PFSK-1 (cell line): ENCODE measurements at regions not wholly inside any gene's neighbourhood (a gene's known extent, or its start where the extent isn't known, plus 50 kb on each side); places are given as distances from the start of the nearest gene placed in this dataset.

Experiments
- FOXP2 ChIP-seq: optimal IDR thresholded peaks from 2 replicates; pipeline ENCODE3; 2011; ENCODE audit warnings: borderline replicate concordance, control low read depth, inconsistent platforms; ENCODE audit not compliant: insufficient read depth; ENCODE audit errors: extremely low read length, extremely low read depth
- POLR2AphosphoS5 ChIP-seq: IDR thresholded peaks from 2 replicates; pipeline ENCODE4 v1.6.1; 2012; ENCODE audit warnings: low read depth, mild to moderate bottlenecking, control low read depth, low read length, moderate library complexity
- SIN3A ChIP-seq: IDR thresholded peaks from 2 replicates; pipeline ENCODE4 v1.6.1; 2012; ENCODE audit warnings: mild to moderate bottlenecking, low read length, moderate library complexity, borderline replicate concordance; ENCODE audit not compliant: insufficient read depth
- TAF1 ChIP-seq: IDR thresholded peaks from 2 replicates; pipeline ENCODE4 v1.6.1; 2012; ENCODE audit warnings: low read length, control low read depth, borderline replicate concordance; ENCODE audit not compliant: insufficient read depth
- TF ChIP-seq, protein P1 (sequence below), 2 experiments: IDR thresholded peaks; 2 replicates each; pipeline versions ENCODE4 v1.6.1 to v1.8.0; 2011 to 2012; ENCODE audit warnings: low read depth in 2 of 2, low read length in 2 of 2, control low read depth in 1 of 2, inconsistent platforms in 1 of 2, mild to moderate bottlenecking in 1 of 2, moderate library complexity in 1 of 2; ENCODE audit not compliant: insufficient read depth in 1 of 2

DNA sequence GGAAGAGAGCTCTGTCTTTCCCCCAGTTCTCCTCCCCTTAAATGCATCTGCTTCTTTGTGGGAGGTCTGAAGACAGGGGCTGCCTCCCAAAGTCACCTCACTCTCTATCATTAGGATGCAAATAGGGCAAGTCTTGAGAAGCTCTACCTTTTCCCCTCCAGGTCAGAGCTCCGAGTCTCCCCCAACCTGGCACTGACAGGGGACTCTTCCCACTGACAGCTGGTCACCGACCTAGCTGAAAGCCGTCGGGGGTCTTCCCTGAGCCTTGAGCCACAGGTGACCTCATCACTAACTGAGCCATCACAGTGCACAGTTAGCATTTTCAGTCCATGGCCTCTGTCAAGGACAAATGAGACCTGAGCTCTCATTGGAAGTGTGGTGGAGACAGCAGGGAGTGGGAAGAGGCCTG is 386.7 kb downstream of the HACE1 start:
- TF ChIP-seq, protein P1, sequence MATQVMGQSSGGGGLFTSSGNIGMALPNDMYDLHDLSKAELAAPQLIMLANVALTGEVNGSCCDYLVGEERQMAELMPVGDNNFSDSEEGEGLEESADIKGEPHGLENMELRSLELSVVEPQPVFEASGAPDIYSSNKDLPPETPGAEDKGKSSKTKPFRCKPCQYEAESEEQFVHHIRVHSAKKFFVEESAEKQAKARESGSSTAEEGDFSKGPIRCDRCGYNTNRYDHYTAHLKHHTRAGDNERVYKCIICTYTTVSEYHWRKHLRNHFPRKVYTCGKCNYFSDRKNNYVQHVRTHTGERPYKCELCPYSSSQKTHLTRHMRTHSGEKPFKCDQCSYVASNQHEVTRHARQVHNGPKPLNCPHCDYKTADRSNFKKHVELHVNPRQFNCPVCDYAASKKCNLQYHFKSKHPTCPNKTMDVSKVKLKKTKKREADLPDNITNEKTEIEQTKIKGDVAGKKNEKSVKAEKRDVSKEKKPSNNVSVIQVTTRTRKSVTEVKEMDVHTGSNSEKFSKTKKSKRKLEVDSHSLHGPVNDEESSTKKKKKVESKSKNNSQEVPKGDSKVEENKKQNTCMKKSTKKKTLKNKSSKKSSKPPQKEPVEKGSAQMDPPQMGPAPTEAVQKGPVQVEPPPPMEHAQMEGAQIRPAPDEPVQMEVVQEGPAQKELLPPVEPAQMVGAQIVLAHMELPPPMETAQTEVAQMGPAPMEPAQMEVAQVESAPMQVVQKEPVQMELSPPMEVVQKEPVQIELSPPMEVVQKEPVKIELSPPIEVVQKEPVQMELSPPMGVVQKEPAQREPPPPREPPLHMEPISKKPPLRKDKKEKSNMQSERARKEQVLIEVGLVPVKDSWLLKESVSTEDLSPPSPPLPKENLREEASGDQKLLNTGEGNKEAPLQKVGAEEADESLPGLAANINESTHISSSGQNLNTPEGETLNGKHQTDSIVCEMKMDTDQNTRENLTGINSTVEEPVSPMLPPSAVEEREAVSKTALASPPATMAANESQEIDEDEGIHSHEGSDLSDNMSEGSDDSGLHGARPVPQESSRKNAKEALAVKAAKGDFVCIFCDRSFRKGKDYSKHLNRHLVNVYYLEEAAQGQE (IDR thresholded peaks at IDR 0.05; ENCODE audit: insufficient read depth in 1 of 2, low read depth in 2 of 2, low read length in 2 of 2) = no peak
- no peak for TF ChIP-seq POLR2AphosphoS5
- no peak for TF ChIP-seq SIN3A
- TF ChIP-seq TAF1 = no peak
- TF ChIP-seq FOXP2 = no peak

DNA sequence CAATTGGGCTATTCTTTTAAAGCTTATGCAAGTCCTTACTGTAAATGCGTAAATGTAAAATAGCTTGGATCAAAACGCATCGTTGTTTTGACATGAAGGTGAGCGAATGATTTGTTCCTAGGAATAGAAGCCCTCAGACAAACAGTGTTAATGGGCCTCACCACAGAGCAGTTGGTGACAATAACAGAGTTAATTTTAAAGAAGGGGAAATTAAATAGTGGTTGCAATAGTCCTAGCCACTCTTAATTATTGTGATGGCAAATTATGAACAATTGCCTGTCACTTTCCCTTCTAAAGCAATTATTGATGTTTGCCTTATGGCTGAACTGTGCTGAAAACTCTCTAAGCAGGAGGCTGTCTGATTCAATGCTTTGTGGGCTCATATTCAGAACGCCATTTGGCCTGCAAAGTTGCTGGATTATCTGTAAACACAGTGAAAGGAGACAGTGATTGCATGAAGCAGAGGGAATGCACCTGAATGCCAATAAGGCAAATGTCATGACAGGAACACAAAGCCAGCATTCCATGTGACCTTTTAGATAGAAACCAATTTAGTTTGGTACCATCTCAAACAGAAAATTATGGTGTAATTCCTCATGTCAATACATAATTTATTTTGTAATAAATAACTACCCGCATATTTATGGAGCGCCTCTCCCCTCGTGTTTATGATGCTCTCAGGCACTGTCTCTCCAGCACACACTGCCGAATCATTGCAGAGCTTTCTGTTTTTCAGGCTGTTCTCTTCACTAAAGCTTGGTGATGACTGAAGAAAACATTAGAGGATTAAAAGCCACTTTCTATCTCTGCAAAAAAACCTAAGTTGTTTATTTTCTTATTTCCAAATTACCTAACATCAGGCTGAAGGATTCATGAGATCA is 387.5 kb downstream of the HACE1 start:
- TF ChIP-seq FOXP2 (no peak), SIN3A (no peak), POLR2AphosphoS5 (no peak), TAF1 (no peak)
- TF ChIP-seq, protein P1 (IDR thresholded peaks at IDR 0.05; ENCODE audit: insufficient read depth in 1 of 2, low read depth in 2 of 2, low read length in 2 of 2) = no peak

DNA sequence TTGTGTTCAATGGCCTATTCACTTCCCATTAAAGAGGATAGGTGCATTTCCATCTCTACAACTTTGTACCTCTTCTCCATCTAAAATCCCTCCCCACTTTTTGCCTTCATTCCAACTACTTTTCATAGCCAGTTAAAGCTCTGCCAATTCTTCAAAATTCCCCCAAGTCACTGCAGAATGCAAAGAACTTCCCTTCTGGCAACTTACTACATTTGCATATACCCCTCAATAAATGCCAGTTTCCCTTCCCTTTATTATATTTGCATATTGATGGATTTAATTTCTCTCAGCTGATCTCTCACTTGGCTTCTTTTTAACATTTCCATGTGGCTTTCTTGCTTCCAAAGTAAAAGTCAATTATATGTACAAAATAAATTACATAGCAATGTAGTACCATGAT is 393.4 kb downstream of the HACE1 start:
- TF ChIP-seq TAF1 (no peak), FOXP2 (no peak), SIN3A (no peak), POLR2AphosphoS5 (no peak)
- TF ChIP-seq, protein P1 (IDR thresholded peaks at IDR 0.05; ENCODE audit: insufficient read depth in 1 of 2, low read depth in 2 of 2, low read length in 2 of 2) = no peak

DNA sequence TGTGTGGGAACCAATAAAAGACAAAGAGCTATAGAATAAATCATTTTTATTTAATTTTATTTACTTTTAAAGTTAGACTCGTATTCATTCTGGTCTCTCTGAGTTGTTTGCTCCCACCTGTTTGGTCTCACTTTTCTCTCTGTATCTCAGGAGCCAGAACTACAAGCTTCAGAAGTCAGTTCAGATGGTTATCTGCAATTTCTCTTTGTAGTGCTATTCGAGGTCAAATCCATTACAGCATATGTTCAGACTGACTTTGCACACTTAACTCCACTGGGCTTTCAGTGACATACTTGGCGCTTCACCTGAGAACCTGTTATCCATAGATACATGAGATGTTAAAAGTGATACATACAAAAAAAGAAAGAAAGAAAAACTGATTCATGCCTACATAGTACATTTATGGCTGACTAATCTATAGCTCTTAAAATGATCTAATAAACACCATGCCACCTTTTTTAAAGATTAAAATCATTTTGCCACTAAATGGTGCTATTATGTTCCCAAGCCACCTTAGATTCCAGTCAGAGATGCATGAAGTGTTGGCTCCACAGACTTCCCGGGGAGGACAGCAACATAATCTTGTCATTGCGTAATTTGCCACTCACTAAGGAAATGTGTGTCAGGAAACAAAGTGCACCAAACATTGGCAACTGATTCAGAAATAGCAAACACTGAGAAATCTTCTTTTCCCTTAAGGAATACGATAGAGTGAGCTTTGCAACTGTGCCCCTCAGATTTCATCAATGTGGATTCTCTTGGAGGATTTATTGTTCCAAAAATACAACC is 396.7 kb downstream of the HACE1 start:
- TF ChIP-seq POLR2AphosphoS5 (no peak), FOXP2 (no peak), TAF1 (no peak), SIN3A (no peak)
- TF ChIP-seq, protein P1 (IDR thresholded peaks at IDR 0.05; ENCODE audit: insufficient read depth in 1 of 2, low read depth in 2 of 2, low read length in 2 of 2) = no peak
